AG20443 (cell line): ENCODE measurements at regions not wholly inside any gene's neighbourhood (a gene's known extent, or its start where the extent isn't known, plus 50 kb on each side); places are given as distances from the start of the nearest gene placed in this dataset.
"Not testable (repeated sequence)": the region's sequence is repeated elsewhere in the genome, so short reads cannot be mapped to it uniquely, and the experiment has no call there.

Source experiments
- DNase-seq: peaks from one replicate; pipeline ENCODE4 v3.0.0; 2012; ENCODE audit warnings: low spot score, mixed read lengths

- DNase-seq = no peak
Measured at GRCh38 chr3:72082776-72083462, 298.0 kb upstream of the PROK2 start.

GRCh38 chr3:72082186-72082715, 297.3 kb upstream of the PROK2 start:
- no peak for DNase-seq

- no peak for DNase-seq
Measured at GRCh38 chr3:72081471-72082185, 296.7 kb upstream of the PROK2 start.

GRCh38 chr3:72080800-72081199, 295.9 kb upstream of the PROK2 start:
- DNase-seq = no peak

- DNase-seq = no peak
Measured at GRCh38 chr3:72080095-72080494, 295.1 kb upstream of the PROK2 start.

GRCh38 chr3:72079369-72079872, 294.5 kb upstream of the PROK2 start:
- no peak for DNase-seq

GRCh38 chr3:72078676-72079368, 293.9 kb upstream of the PROK2 start:
- no peak for DNase-seq

- no peak for DNase-seq
Measured at GRCh38 chr3:72077473-72078259, 292.7 kb upstream of the PROK2 start.

GRCh38 chr3:72075848-72076247, 290.9 kb upstream of the PROK2 start:
- not testable (repeated sequence) for DNase-seq

GRCh38 chr3:72071624-72072023, 286.7 kb upstream of the PROK2 start:
- DNase-seq = no peak

GRCh38 chr3:72070005-72070404, 285.1 kb upstream of the PROK2 start:
- no peak for DNase-seq

- DNase-seq = no peak
Measured at GRCh38 chr3:72069543-72069942, 284.6 kb upstream of the PROK2 start.

- no peak for DNase-seq
Measured at GRCh38 chr3:72068621-72069020, 283.7 kb upstream of the PROK2 start.

GRCh38 chr3:72067721-72068120, 282.8 kb upstream of the PROK2 start:
- no peak for DNase-seq

GRCh38 chr3:72065872-72066641, 281.1 kb upstream of the PROK2 start:
- no peak for DNase-seq

GRCh38 chr3:72065236-72065635, 280.3 kb upstream of the PROK2 start:
- DNase-seq = no peak

GRCh38 chr3:72064727-72065126, 279.8 kb upstream of the PROK2 start:
- not testable (repeated sequence) for DNase-seq

- DNase-seq = no peak
Measured at GRCh38 chr3:72062017-72062416, 277.1 kb upstream of the PROK2 start.

GRCh38 chr3:72060447-72061034, 275.6 kb upstream of the PROK2 start:
- no peak for DNase-seq

GRCh38 chr3:72058493-72059081, 273.6 kb upstream of the PROK2 start:
- no peak for DNase-seq
